DOHH2 (cell line): ENCODE measurements at regions not wholly inside any gene's neighbourhood (a gene's known extent, or its start where the extent isn't known, plus 50 kb on each side); places are given as distances from the start of the nearest gene placed in this dataset.
"Not testable (repeated sequence)": the region's sequence is repeated elsewhere in the genome, so short reads cannot be mapped to it uniquely, and the experiment has no call there.

Source experiments
- CTCF ChIP-seq: fragments of 200-600 bp; sonication (generic); IDR thresholded peaks from one replicate; pipeline ENCODE4 v1.5.1; 2014; ENCODE audit warnings: antibody characterized with exemption, mild to moderate bottlenecking, low read depth, low read length; ENCODE audit not compliant: poor library complexity, severe bottlenecking
- EZH2phosphoT487 ChIP-seq: fragments of 200-600 bp; sonication (generic); IDR thresholded peaks from 2 replicates; pipeline ENCODE4 v1.6.1; 2017; ENCODE audit warnings: borderline replicate concordance, mild to moderate bottlenecking, antibody characterized with exemption, low read length, moderate library complexity, mixed read lengths

- not testable (repeated sequence) for TF ChIP-seq CTCF, EZH2phosphoT487
Measured at GRCh38 chr3:20618621-20619020, 432.6 kb upstream of the SGO1 start.
